Mucosa of stomach (tissue), 1 donor: ENCODE measurements at regions not wholly inside any gene's neighbourhood (a gene's known extent, or its start where the extent isn't known, plus 50 kb on each side); places are given as distances from the start of the nearest gene placed in this dataset.

Experiments
- H3K27me3 ChIP-seq: one replicate; pipeline ENCODE4 v1.7.0; 2013; ENCODE audit warnings: mild to moderate bottlenecking, low read length; ENCODE audit not compliant: control insufficient read depth, insufficient read depth
- H3K36me3 ChIP-seq: one replicate; pipeline ENCODE4 v1.7.0; 2013; ENCODE audit warnings: low read length; ENCODE audit not compliant: control insufficient read depth, insufficient read depth
- H3K4me1 ChIP-seq: one replicate; pipeline ENCODE4 v1.7.0; 2013; ENCODE audit warnings: mild to moderate bottlenecking, low read length; ENCODE audit not compliant: control insufficient read depth, insufficient read depth
- H3K4me3 ChIP-seq: one replicate; pipeline ENCODE4 v1.7.0; 2013; ENCODE audit warnings: low read length
- H3K9ac ChIP-seq: one replicate; pipeline ENCODE4 v1.7.0; 2013; ENCODE audit warnings: mild to moderate bottlenecking, low read length, moderate library complexity
- H3K9me3 ChIP-seq: one replicate; pipeline ENCODE4 v1.7.0; 2013; ENCODE audit warnings: mild to moderate bottlenecking, low read length, moderate library complexity; ENCODE audit not compliant: control insufficient read depth
- donor health status: Pancreatic carcinoma.

DNA sequence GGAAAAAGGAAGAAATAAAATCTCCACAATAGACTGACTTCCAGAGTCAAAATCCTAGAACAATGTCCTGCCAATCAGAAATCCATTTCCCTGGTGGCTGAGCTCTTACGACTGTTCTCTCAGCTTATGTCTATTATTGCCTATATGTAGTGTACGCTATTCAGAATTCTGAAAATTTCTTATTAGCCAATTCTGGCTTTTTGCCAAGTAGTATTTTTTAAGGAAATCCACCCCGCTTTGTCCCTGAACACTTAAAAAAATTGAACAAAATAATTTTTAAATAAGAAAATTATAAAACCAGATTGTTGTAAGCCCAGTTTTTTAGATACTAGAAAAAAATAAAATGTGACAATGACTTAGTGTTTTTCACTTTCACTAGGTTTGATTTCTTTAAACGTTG is 143.0 kb downstream of the KCNA5 start:
- H3K9ac ChIP-seq: no peak overlapping the region
- no peaks in the 10 kb centered on the region for H3K9me3 ChIP-seq
- H3K27me3 ChIP-seq: no peaks in the 10 kb centered on the region
- no peaks in the 10 kb centered on the region for H3K4me1 ChIP-seq
- no peak overlapping the region for H3K4me3 ChIP-seq
- H3K36me3 ChIP-seq: no peaks in the 10 kb centered on the region

DNA sequence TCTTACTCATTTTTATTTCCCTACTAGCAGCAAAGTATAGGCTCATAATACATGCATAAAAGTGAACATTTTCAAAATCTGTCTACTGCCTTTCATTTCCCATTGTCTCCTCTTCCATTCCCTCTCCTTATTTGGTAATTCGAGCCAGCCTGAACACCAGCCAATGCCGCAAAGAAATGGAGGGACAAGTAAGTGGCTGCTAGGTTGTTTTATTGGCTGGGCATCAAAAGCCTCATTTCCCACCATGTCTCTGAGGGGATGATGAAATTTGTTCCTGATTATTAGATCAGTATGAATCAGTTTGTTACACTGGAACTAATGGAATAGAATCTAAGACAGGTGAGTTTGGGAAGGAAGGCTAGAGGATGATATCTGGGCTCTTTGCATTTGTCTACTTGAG is 143.5 kb downstream of the KCNA5 start:
- no peaks in the 10 kb centered on the region for H3K4me1 ChIP-seq
- H3K9me3 ChIP-seq: no peaks in the 10 kb centered on the region
- H3K27me3 ChIP-seq: no peaks in the 10 kb centered on the region
- H3K36me3 ChIP-seq: no peaks in the 10 kb centered on the region
- H3K9ac ChIP-seq: no peak overlapping the region
- no peak overlapping the region for H3K4me3 ChIP-seq

DNA sequence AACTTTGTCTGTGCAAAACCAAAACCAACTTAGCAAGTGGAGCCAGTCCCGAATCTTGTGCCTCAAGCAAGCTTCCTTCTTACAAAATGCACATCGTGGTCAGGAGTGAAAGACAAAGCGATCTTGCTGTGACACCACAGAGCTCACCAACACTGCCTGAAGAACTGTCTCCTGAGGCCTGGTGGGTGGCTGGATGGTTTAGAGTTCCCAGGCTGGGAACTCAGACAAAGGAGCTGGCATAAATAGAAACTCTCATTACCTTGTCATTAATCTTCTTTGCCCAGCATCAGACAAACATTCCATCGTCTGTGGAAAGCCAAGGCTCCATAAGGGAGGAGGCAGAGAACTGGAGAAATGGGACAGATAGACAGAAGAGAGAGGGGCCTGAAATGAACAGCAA is 144.8 kb downstream of the KCNA5 start:
- no peaks in the 10 kb centered on the region for H3K9me3 ChIP-seq
- H3K4me1 ChIP-seq: no peaks in the 10 kb centered on the region
- no peaks in the 10 kb centered on the region for H3K27me3 ChIP-seq
- H3K4me3 ChIP-seq: no peak overlapping the region
- no peak overlapping the region for H3K9ac ChIP-seq
- H3K36me3 ChIP-seq: no peaks in the 10 kb centered on the region

DNA sequence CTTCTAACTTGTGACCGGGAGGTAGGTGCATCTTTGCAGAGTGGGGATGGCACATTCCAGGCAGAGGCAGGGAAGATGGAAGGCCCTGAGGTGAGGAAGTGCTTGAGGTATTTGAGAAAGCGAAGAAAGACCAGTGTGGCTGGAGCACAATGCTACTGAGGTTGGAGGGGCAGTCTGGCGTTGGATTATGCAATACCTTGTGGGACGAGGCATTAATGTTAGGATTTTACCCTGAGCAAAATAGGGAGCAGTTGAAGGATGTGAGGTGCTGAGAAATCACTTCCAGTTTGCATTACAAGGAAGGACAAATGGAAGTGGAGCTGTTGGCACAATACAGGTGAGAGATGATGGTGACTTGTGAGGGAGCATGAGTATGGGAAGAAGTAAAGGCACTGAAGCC is 145.5 kb downstream of the KCNA5 start:
- no peaks in the 10 kb centered on the region for H3K9me3 ChIP-seq
- no peaks in the 10 kb centered on the region for H3K36me3 ChIP-seq
- no peaks in the 10 kb centered on the region for H3K27me3 ChIP-seq
- H3K9ac ChIP-seq: no peak overlapping the region
- no peaks in the 10 kb centered on the region for H3K4me1 ChIP-seq
- H3K4me3 ChIP-seq: no peak overlapping the region

DNA sequence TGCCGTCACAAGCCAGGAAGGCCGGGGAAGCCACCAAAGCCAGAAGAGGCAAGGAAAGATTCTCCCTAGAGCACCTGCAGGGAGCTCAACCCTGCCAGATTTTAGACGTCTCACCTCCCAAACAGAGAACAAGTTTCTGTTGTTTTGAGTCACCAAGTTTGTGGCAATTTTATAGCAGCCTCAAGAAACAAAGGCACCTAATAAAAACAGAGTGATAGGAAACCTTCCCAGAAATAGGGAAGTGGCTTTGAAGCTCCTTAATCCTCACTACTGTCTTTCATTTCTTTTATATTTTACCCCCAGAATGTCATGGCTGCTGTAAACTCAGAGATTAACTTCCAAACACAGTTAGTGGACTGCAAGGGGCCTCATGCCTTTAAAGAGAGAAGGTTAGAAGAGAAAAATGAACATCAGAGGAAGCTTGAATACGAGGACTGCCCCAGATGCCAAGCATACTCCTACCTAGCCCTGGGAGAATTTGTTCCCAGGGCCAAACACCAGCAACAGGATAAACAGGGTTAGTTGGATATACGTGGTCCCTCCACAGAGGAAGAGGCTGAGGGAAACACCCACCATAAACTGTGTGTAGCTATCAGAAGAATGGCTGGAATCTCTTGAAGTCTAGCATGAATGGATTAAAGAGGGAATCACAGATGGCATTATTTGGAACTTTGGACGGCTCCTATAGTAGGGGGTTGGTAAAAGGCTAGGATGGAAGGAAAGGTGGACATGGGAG is 148.3 kb downstream of the KCNA5 start:
- Histone ChIP-seq H3K4me3 (no peak overlapping the region), H3K36me3 (no peaks in the 10 kb centered on the region), H3K4me1 (no peaks in the 10 kb centered on the region), H3K27me3 (peaks cover 3% of the 10 kb centered on the region), H3K9ac (no peak overlapping the region), H3K9me3 (no peaks in the 10 kb centered on the region)

DNA sequence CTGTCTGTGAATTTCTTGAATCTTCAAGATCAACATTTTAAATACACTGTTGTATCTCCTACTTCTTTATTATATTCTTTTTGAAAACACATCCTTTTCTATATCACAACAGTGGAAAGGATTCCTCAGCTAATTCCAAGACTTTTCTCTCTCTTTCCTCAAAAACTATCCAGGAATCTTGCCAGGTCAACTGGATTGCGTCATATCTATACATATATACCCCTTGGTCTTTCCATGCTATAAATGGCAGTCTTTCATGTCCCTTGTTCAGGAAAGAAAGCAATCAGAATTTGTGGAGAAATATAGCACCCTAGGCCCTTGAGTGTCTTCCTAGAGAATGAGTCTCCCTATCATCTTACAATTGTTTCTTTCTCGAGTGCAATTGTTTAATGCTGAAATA is 149.0 kb downstream of the KCNA5 start:
- H3K27me3 ChIP-seq: peaks cover 6% of the 10 kb centered on the region
- no peak overlapping the region for H3K9ac ChIP-seq
- no peaks in the 10 kb centered on the region for H3K36me3 ChIP-seq
- no peak overlapping the region for H3K4me3 ChIP-seq
- H3K4me1 ChIP-seq: no peaks in the 10 kb centered on the region
- no peaks in the 10 kb centered on the region for H3K9me3 ChIP-seq

DNA sequence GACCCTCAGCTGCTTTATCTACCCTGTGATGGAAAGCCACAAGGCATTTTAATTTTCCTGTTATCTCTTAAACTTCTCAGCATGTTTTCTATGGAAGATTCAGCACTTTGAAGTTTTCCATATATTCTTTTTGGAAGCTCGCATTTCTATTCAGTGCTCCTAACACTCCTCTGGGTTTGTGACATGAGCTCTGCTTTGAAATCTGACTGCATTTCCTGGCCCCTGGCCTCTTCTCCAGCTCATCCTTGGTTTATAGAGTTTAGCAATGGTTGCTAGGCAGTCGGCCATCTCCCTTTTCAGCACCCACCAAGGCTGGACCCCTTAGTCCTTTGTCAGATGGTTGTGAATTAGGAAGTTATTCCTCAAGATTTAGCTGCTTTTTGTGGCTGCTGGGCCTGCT is 150.6 kb downstream of the KCNA5 start:
- H3K4me3 ChIP-seq: no peak overlapping the region
- peaks cover 7% of the 10 kb centered on the region for H3K27me3 ChIP-seq
- H3K9ac ChIP-seq: no peak overlapping the region
- H3K36me3 ChIP-seq: no peaks in the 10 kb centered on the region
- H3K9me3 ChIP-seq: no peaks in the 10 kb centered on the region
- H3K4me1 ChIP-seq: no peaks in the 10 kb centered on the region

DNA sequence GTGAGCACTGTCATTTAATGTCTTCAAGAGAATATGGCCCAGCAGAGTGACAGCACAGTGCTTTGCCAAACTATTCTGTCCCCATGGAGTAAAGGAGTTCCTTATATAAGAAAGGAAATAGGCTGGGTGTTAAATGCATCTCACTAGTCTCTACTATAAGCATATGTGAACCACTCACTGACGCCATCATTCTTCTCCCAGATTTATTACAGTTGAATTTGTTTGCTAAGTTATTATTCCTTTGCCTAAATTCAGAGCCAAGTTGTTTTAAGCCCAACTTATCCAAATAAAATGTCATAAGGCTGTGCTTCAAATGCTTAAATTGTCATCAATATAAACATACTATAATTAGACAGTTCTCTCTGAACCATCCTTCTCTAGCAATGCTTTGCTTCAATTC is 151.6 kb downstream of the KCNA5 start:
- Histone ChIP-seq H3K27me3 (peaks cover 13% of the 10 kb centered on the region), H3K9ac (no peak overlapping the region), H3K4me3 (no peak overlapping the region), H3K9me3 (no peaks in the 10 kb centered on the region), H3K36me3 (no peaks in the 10 kb centered on the region), H3K4me1 (no peaks in the 10 kb centered on the region)

DNA sequence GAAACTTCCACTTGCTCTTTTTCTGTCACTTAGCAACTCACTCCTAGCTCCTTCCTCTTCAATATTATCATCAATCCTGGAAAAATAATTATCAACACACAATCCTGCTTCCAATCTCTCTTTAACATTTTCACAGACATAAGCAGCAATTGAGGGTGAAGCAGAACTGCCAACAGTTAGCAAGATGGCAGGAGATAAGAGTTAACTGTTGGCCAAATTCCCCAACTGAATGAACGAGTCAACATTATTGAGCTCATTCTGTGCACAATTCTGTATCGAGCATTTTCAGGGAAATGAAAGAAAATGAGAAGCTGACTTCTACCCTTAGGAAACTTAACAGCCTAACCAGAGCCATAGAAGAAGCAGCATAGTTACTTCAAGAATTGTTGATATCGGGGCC is 152.0 kb downstream of the KCNA5 start:
- H3K36me3 ChIP-seq: no peaks in the 10 kb centered on the region
- peaks cover 1% of the 10 kb centered on the region for H3K4me1 ChIP-seq
- no peaks in the 10 kb centered on the region for H3K9me3 ChIP-seq
- H3K4me3 ChIP-seq: no peak overlapping the region
- peaks cover 13% of the 10 kb centered on the region for H3K27me3 ChIP-seq
- H3K9ac ChIP-seq: no peak overlapping the region

DNA sequence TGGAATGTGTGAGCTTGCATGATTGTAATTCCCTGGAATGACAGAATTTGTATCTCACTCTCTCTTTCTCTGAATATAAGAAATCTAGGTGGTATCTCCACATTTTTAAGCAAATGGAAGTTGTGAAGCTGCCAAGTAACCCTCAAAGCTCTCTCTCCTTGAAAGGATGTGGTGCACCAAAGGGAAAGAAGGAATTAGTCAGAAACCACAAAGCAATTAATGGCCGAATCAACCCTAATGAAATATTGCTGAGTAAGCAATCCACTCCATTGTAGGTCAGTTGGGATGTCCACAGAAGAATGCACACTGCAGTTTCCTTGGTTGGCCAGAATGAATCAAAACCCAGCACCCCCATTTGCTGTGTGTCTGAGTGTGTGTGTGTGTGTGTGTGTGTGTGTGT is 153.5 kb downstream of the KCNA5 start:
- Histone ChIP-seq H3K9me3 (no peaks in the 10 kb centered on the region), H3K27me3 (peaks cover 13% of the 10 kb centered on the region), H3K36me3 (no peaks in the 10 kb centered on the region), H3K4me3 (no peak overlapping the region), H3K4me1 (peaks cover 4% of the 10 kb centered on the region), H3K9ac (no peak overlapping the region)

DNA sequence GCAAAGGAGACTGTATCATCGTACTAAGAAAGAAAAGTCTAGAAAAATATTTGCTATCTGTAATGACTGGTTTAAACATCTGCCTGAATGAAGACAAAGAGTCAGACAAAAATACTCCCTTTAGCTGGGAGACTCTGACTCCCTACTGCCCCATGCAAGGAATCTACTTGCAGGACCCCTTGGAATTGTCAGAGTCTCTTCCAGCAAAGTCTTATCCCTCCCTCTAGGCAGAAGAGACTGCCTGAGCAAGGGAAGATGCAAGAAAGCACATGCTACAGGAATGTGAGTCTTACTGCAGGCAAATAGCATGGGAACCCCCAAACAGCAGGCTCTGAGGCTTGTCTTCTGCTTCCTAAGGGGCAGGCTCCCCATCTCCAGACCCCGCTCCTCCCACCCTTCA is 154.0 kb downstream of the KCNA5 start:
- H3K4me1 ChIP-seq: peaks cover 4% of the 10 kb centered on the region

DNA sequence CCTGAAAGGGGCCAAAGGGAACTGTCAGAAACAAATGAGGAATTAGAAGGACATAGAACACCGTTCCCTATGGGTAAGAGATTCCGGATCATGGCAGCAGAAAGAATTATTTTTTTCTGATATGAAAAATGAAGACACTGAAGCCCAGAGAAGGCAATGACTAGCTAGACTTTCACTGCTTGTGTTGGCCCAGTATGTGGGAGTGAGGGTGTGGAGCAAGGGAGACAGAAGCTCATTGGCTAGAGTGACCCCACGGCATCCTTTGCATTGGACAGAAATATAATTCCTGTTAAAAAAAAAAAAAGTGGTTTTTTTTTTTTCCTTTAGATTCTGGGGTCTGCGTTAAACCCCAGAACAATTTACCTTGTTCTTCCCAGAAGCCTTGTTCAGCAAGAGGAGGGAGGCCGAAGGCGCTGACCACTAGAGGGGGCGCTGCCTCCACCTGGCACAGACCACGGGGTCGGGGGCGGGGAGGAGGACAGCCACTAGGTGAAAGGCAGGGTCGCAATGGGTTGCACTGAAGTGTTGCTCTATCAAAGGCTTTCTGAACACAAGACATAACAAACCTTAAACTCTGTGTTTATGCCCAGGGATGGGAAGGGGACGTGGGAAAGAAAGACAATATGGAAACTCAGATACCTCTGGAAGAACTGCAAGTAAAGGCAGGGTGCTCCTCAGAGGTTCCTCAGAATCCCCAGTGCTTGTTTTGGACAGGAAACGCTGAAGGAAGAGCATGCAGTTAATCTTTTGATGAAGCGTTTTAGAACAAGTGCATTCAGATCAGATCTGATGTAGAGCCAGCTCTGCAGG is 156.8 kb downstream of the KCNA5 start:
- Histone ChIP-seq H3K4me1 (peaks cover 4% of the 10 kb centered on the region), H3K4me3 (no peak overlapping the region), H3K9me3 (no peaks in the 10 kb centered on the region)

More for the DNA sequence above, 154.0 kb downstream of the KCNA5 start:
- Histone ChIP-seq H3K9me3 (no peaks in the 10 kb centered on the region), H3K27me3 (peaks cover 13% of the 10 kb centered on the region), H3K4me3 (no peak overlapping the region), H3K36me3 (no peaks in the 10 kb centered on the region), H3K9ac (no peak overlapping the region)

More for the DNA sequence above, 156.8 kb downstream of the KCNA5 start:
- H3K27me3 ChIP-seq: peaks cover 13% of the 10 kb centered on the region
- no peaks in the 10 kb centered on the region for H3K36me3 ChIP-seq
- H3K9ac ChIP-seq: no peak overlapping the region
